Nephron (organoid): ENCODE measurements at regions not wholly inside any gene's neighbourhood (a gene's known extent, or its start where the extent isn't known, plus 50 kb on each side); places are given as distances from the start of the nearest gene placed in this dataset.

ENCODE experiments used
- H3K27ac Mint-ChIP-seq, 3 experiments: 2 replicates each; pipeline ENCODE4 v1.8.0; 2020; ENCODE audit warnings: mixed read lengths in 3 of 3, mild to moderate bottlenecking in 2 of 3, moderate library complexity in 1 of 3
- H3K27me3 Mint-ChIP-seq: 2 replicates; pipeline ENCODE4 v1.8.0; 2021; ENCODE audit warnings: low read depth, mild to moderate bottlenecking, moderate library complexity, mixed read lengths
- H3K36me3 Mint-ChIP-seq: 2 replicates; pipeline ENCODE4 v1.8.0; 2020; ENCODE audit warnings: low read depth, mixed read lengths
- H3K4me1 Mint-ChIP-seq: 2 replicates; pipeline ENCODE4 v1.8.0; 2020; ENCODE audit warnings: mixed read lengths
- H3K4me3 Mint-ChIP-seq, 3 experiments: 2 replicates each; pipeline ENCODE4 v1.8.0; 2020; ENCODE audit warnings: mild to moderate bottlenecking in 3 of 3, mixed read lengths in 3 of 3, moderate library complexity in 2 of 3
- H3K9me3 Mint-ChIP-seq: 2 replicates; pipeline ENCODE4 v1.8.0; 2020; ENCODE audit warnings: mixed read lengths
- TF ChIP-seq, protein P1 (sequence below), 3 experiments: fragments of 200-600 bp; sonication (generic); IDR thresholded peaks; one replicate each; pipeline ENCODE4 v1.5.0; 2021; ENCODE audit warnings: antibody characterized with exemption in 3 of 3; ENCODE audit not compliant: unreplicated experiment in 3 of 3

DNA sequence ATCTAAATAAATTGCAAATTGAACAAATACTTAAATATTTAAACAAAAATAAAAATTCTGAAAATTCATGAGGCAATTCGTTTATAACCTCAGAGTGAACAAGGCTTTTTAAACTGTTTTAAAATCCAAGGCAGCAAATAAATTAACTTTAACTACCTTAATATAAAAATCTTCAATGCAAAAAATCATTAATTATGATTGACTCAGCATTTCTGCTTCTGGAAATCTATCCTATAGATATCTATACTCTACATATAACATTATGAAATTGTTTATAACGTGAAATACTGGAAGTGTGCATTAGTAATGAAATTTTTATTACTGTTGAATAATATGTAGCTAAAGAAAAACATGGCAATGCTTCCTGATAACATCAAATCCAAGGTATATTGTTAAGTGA lies 92.4 kb downstream of the ADAMTS1 start:
- Mint-ChIP-seq H3K4me3 (no peak overlapping the region), H3K27me3 (no peaks in the 10 kb centered on the region), H3K9me3 (peaks cover 3% of the 10 kb centered on the region), H3K4me1 (peaks cover 27% of the 10 kb centered on the region), H3K27ac (no peak overlapping the region), H3K36me3 (no peaks in the 10 kb centered on the region)
- TF ChIP-seq, protein P1, sequence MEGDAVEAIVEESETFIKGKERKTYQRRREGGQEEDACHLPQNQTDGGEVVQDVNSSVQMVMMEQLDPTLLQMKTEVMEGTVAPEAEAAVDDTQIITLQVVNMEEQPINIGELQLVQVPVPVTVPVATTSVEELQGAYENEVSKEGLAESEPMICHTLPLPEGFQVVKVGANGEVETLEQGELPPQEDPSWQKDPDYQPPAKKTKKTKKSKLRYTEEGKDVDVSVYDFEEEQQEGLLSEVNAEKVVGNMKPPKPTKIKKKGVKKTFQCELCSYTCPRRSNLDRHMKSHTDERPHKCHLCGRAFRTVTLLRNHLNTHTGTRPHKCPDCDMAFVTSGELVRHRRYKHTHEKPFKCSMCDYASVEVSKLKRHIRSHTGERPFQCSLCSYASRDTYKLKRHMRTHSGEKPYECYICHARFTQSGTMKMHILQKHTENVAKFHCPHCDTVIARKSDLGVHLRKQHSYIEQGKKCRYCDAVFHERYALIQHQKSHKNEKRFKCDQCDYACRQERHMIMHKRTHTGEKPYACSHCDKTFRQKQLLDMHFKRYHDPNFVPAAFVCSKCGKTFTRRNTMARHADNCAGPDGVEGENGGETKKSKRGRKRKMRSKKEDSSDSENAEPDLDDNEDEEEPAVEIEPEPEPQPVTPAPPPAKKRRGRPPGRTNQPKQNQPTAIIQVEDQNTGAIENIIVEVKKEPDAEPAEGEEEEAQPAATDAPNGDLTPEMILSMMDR (IDR thresholded peaks at IDR 0.05; ENCODE audit: unreplicated experiment in 3 of 3): no peak

- H3K36me3 Mint-ChIP-seq: no peaks in the 10 kb centered on the region
- TF ChIP-seq, protein P1 (IDR thresholded peaks at IDR 0.05; ENCODE audit: unreplicated experiment in 3 of 3): no peak
- H3K27me3 Mint-ChIP-seq: no peaks in the 10 kb centered on the region
- no peak overlapping the region for H3K27ac Mint-ChIP-seq
- peaks cover 15% of the 10 kb centered on the region for H3K4me1 Mint-ChIP-seq
- no peak overlapping the region for H3K4me3 Mint-ChIP-seq
- H3K9me3 Mint-ChIP-seq: peaks cover 3% of the 10 kb centered on the region
Observed at GRCh38 chr21:26751305-26751704, 93.9 kb downstream of the ADAMTS1 start.

- Mint-ChIP-seq H3K36me3 (no peaks in the 10 kb centered on the region), H3K4me1 (no peaks in the 10 kb centered on the region), H3K4me3 (no peak overlapping the region), H3K27ac (no peak overlapping the region), H3K27me3 (no peaks in the 10 kb centered on the region), H3K9me3 (peaks cover 3% of the 10 kb centered on the region)
- TF ChIP-seq, protein P1 (IDR thresholded peaks at IDR 0.05; ENCODE audit: unreplicated experiment in 3 of 3): no peak
Observed at GRCh38 chr21:26748066-26748465, 97.1 kb downstream of the ADAMTS1 start.

GRCh38 chr21:26747216-26747615 lies 98.0 kb downstream of the ADAMTS1 start:
- no peaks in the 10 kb centered on the region for H3K27me3 Mint-ChIP-seq
- no peaks in the 10 kb centered on the region for H3K36me3 Mint-ChIP-seq
- peaks cover 3% of the 10 kb centered on the region for H3K9me3 Mint-ChIP-seq
- no peak overlapping the region for H3K27ac Mint-ChIP-seq
- H3K4me3 Mint-ChIP-seq: no peak overlapping the region
- TF ChIP-seq, protein P1 (IDR thresholded peaks at IDR 0.05; ENCODE audit: unreplicated experiment in 3 of 3): no peak
- H3K4me1 Mint-ChIP-seq: no peaks in the 10 kb centered on the region

GRCh38 chr21:26743524-26743923 lies 101.7 kb downstream of the ADAMTS1 start:
- H3K4me3 Mint-ChIP-seq: no peak overlapping the region
- H3K9me3 Mint-ChIP-seq: peaks cover 6% of the 10 kb centered on the region
- H3K36me3 Mint-ChIP-seq: no peaks in the 10 kb centered on the region
- H3K27ac Mint-ChIP-seq: no peak overlapping the region
- peaks cover 13% of the 10 kb centered on the region for H3K4me1 Mint-ChIP-seq
- H3K27me3 Mint-ChIP-seq: no peaks in the 10 kb centered on the region
- TF ChIP-seq, protein P1 (IDR thresholded peaks at IDR 0.05; ENCODE audit: unreplicated experiment in 3 of 3): no peak

DNA sequence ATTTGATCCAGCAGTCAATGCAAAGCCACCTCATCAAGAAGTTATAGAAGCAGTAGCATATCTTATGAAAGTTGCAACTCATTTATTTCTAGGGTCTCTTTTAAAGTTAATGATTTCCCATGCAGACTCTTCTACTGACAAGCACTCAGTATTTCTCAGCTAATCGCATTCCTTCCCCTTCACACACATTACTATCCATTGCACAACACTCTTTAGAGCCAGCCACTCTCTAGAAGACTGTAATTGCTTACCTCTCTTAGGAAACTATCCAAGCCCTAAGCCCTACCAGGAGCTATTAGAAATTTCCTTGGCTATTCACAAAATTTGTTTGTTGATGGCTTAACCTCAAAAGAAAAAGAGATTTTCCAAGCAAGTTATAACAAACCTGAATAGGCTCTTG lies 106.0 kb downstream of the ADAMTS1 start:
- Mint-ChIP-seq H3K27me3 (no peaks in the 10 kb centered on the region), H3K4me1 (peaks cover 22% of the 10 kb centered on the region), H3K27ac (no peak overlapping the region), H3K36me3 (no peaks in the 10 kb centered on the region), H3K4me3 (no peak overlapping the region), H3K9me3 (peaks cover 6% of the 10 kb centered on the region)
- TF ChIP-seq, protein P1 (IDR thresholded peaks at IDR 0.05; ENCODE audit: unreplicated experiment in 3 of 3): no peak
